ENCODE measurements at regions not wholly inside any gene's neighbourhood (a gene's known extent, or its start where the extent isn't known, plus 50 kb on each side); places are given as distances from the start of the nearest gene placed in this dataset.

DNA sequence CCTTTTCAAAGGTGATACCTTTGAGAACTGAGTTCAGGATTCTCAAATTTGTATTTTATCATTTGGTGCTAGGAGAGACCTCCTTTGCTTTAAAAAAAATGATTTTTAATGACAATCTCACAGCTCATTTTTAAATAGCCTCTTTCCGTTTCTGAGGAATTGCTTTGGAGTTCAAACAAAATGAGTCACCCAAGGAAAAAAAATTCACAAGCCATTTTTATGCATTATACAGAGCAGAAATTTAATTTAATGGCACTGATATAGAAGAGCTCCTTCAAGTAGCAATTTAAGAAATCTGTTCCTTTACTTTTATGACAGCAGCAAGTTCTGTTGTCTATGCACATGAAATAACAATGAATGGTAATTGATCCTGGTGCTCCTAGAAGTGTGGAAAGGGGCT is 337.9 kb upstream of the KCNMB2 start:
- TF ChIP-seq, protein P1, sequence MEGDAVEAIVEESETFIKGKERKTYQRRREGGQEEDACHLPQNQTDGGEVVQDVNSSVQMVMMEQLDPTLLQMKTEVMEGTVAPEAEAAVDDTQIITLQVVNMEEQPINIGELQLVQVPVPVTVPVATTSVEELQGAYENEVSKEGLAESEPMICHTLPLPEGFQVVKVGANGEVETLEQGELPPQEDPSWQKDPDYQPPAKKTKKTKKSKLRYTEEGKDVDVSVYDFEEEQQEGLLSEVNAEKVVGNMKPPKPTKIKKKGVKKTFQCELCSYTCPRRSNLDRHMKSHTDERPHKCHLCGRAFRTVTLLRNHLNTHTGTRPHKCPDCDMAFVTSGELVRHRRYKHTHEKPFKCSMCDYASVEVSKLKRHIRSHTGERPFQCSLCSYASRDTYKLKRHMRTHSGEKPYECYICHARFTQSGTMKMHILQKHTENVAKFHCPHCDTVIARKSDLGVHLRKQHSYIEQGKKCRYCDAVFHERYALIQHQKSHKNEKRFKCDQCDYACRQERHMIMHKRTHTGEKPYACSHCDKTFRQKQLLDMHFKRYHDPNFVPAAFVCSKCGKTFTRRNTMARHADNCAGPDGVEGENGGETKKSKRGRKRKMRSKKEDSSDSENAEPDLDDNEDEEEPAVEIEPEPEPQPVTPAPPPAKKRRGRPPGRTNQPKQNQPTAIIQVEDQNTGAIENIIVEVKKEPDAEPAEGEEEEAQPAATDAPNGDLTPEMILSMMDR (IDR thresholded peaks at IDR 0.05; ENCODE audit: control extremely low read depth in 1 of 3, insufficient read depth in 1 of 3, low read depth in 1 of 3, low read length in 3 of 3), result no peak
- TF ChIP-seq TAF1 (IDR thresholded peaks at IDR 0.05; ENCODE audit: low read depth, low read length) (no peak), KDM5A (IDR thresholded peaks at IDR 0.05; ENCODE audit: low read length) (no peak), SP1 (IDR thresholded peaks at IDR 0.05; ENCODE audit: low read depth, low read length) (no peak), SIN3A (conservative IDR thresholded peaks at IDR 0.05 in 1 of 2, IDR thresholded peaks at IDR 0.05 in 1 of 2; ENCODE audit: low read depth in 1 of 2, low read length in 2 of 2) (no peak), TCF12 (IDR thresholded peaks at IDR 0.05; ENCODE audit: low read depth, low read length) (no peak), POLR2A (IDR thresholded peaks at IDR 0.05; ENCODE audit: control extremely low read depth in 1 of 2, low read depth in 2 of 2, low read length in 2 of 2) (no peak), EZH2 (IDR thresholded peaks at IDR 0.05; ENCODE audit: low read depth, low read length, severe bottlenecking) (no peak), SP4 (IDR thresholded peaks at IDR 0.05; ENCODE audit: low read length) (no peak), CBX5 (IDR thresholded peaks at IDR 0.05; ENCODE audit: low read depth, low read length) (no peak), POLR2AphosphoS5 (IDR thresholded peaks at IDR 0.05; ENCODE audit: low read depth, low read length) (no peak)
